ENCODE measurements at regions not wholly inside any gene's neighbourhood (a gene's known extent, or its start where the extent isn't known, plus 50 kb on each side); places are given as distances from the start of the nearest gene placed in this dataset.

DNA sequence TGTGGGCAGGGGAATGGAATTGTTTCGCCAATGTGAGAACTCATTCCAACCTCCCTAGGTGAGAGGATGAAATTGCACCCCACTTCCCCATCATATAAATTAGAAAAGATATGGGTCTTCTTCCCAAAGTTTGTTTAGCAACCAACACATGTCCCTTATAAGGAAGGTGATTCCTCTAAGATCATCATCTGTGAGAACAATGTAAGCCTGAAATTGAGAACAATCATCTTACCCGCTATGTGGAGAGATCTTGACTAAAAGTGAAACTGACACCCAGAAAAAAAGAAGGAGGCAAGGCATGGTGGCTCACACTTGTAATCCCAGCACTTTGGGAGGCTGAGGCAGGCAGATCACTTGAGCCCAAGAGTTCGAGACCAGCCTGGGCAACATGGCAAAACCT is 173.2 kb upstream of the HMGA2 start:
- Mint-ChIP-seq H3K4me1 (ENCODE audit: low read depth) (peaks cover 9% of the 10 kb centered on the region), H3K27me3 (no peaks in the 10 kb centered on the region), H3K27ac (no peak overlapping the region), H3K9me3 (ENCODE audit: low read depth) (no peaks in the 10 kb centered on the region), H3K36me3 (ENCODE audit: insufficient read depth) (no peaks in the 10 kb centered on the region), H3K4me3 (ENCODE audit: low read depth) (no peak overlapping the region)
- no peak for DNase-seq (ENCODE audit: low spot score, unreplicated experiment)
- TF ChIP-seq, protein P1, sequence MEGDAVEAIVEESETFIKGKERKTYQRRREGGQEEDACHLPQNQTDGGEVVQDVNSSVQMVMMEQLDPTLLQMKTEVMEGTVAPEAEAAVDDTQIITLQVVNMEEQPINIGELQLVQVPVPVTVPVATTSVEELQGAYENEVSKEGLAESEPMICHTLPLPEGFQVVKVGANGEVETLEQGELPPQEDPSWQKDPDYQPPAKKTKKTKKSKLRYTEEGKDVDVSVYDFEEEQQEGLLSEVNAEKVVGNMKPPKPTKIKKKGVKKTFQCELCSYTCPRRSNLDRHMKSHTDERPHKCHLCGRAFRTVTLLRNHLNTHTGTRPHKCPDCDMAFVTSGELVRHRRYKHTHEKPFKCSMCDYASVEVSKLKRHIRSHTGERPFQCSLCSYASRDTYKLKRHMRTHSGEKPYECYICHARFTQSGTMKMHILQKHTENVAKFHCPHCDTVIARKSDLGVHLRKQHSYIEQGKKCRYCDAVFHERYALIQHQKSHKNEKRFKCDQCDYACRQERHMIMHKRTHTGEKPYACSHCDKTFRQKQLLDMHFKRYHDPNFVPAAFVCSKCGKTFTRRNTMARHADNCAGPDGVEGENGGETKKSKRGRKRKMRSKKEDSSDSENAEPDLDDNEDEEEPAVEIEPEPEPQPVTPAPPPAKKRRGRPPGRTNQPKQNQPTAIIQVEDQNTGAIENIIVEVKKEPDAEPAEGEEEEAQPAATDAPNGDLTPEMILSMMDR (IDR thresholded peaks at IDR 0.05; ENCODE audit: unreplicated experiment) = no peak

DNA sequence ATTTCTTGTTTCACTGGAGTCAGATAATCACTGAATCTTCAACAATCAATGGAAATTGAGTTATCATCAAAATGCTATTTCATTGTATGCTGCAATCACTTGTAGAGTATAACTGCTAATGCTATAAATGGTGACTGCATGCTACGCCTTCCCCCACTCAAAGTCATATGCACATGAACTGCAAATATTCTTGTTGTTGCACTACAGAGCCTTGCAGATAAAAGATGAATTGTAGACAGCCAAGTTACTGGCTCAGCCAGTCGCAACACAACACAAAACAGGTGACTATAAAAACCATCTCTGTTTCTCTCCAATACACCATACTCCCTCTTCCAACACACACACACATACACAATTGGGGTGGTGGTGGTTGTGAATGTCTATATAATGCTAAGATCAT is 171.0 kb upstream of the HMGA2 start:
- no peaks in the 10 kb centered on the region for H3K27me3 Mint-ChIP-seq
- peaks cover 9% of the 10 kb centered on the region for H3K4me1 Mint-ChIP-seq (ENCODE audit: low read depth)
- H3K4me3 Mint-ChIP-seq (ENCODE audit: low read depth) = no peak overlapping the region
- H3K27ac Mint-ChIP-seq = no peak overlapping the region
- TF ChIP-seq, protein P1 (IDR thresholded peaks at IDR 0.05; ENCODE audit: unreplicated experiment) = no peak
- H3K36me3 Mint-ChIP-seq (ENCODE audit: insufficient read depth) = no peaks in the 10 kb centered on the region
- DNase-seq (ENCODE audit: low spot score, unreplicated experiment) = no peak
- H3K9me3 Mint-ChIP-seq (ENCODE audit: low read depth) = no peaks in the 10 kb centered on the region

DNA sequence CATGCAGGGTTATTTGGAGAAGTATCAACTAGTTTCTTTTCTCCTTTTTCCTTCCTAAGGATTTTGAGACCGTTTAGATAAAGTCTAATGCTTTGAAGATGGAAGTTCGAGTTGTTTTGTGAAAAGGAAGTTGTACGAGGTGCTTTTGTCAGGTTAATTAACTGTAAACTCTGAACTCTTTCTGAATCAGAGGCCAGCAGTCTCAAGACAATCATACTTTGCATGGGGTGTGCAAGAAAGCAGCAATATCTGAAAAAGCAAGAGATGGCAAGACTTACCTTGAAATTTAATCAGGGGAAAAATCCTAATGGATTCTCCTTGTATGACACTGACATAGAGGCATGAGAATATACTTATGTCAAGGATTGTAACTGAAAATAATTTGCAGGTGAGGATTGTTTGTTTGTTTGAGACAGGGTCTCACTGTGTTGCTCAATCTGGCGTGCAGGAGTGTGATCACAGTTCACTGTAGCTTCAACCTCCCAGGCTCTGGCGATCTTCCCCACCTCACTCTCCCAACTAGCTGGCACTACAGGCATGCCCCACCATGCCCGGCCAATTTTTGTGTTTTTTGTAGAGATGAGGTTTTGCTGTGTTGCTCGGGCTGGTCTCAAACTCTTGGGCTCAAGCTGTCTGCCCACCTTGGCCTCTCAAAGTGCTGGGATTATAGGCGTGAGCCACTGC is 170.2 kb upstream of the HMGA2 start:
- H3K9me3 Mint-ChIP-seq (ENCODE audit: low read depth) = no peaks in the 10 kb centered on the region
- H3K36me3 Mint-ChIP-seq (ENCODE audit: insufficient read depth) = no peaks in the 10 kb centered on the region
- H3K4me1 Mint-ChIP-seq (ENCODE audit: low read depth) = peaks cover 9% of the 10 kb centered on the region
- H3K4me3 Mint-ChIP-seq (ENCODE audit: low read depth) = no peak overlapping the region
- no peaks in the 10 kb centered on the region for H3K27me3 Mint-ChIP-seq
- no peak for DNase-seq (ENCODE audit: low spot score, unreplicated experiment)
- no peak overlapping the region for H3K27ac Mint-ChIP-seq
- TF ChIP-seq, protein P1 (IDR thresholded peaks at IDR 0.05; ENCODE audit: unreplicated experiment) = no peak

DNA sequence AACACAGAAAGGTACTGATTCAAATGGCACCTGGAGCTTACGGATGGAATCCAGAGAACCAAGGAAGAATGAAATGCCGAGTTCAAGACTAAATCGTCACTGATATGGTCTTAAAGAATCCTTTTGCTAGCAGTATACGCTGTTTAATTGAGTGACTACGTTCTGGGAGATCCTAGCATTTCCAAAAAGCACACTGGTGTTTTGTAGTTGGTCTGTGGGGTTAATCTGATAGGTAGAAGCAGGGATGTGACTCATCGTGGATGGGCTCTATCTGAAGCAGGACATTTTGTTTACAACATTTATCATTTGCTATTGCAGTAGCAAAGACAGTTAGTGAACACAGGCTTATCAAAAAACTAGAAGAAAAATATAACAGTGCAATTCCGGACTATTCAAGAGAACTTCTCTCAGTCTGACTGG is 169.2 kb upstream of the HMGA2 start:
- Mint-ChIP-seq H3K36me3 (ENCODE audit: insufficient read depth) (no peaks in the 10 kb centered on the region), H3K27me3 (peaks cover 4% of the 10 kb centered on the region), H3K27ac (no peak overlapping the region), H3K9me3 (ENCODE audit: low read depth) (no peaks in the 10 kb centered on the region), H3K4me3 (ENCODE audit: low read depth) (no peak overlapping the region), H3K4me1 (ENCODE audit: low read depth) (peaks cover 14% of the 10 kb centered on the region)
- DNase-seq (ENCODE audit: low spot score, unreplicated experiment) = no peak
- TF ChIP-seq, protein P1 (IDR thresholded peaks at IDR 0.05; ENCODE audit: unreplicated experiment) = no peak

DNA sequence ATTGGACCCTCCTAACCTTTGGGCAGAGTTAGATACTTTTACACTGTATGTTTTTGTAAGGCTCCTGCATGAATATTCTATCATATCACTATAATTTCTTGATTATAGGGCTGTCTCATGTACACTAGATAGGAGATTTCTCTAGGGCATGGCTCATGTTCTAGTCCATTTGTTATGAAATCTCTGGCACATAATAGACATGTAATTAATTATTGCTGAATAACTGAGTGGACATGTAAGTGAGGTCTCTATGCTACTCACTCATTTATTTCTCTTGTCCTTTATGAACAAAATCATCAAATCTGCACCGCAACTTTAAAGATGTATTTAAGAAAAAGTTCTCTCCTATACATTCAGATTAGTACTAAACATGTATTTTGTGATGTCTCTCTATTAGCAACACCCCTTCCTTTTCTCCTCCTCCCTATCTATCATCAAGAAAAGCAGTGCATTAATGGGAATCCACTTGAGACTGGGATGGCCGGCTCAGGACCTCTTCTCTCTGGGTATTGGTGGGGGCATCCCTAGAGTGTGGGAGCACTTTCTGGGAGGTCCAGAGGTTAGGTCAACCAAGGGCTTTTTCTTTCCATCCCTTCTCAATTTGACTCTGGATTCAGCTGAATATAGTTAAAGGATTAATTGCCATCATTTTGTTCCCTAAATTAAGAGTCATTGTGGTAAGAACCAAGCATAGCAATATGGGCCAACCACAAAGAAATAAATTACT is 168.0 kb upstream of the HMGA2 start:
- Mint-ChIP-seq H3K27ac (no peak overlapping the region), H3K4me1 (ENCODE audit: low read depth) (peaks cover 14% of the 10 kb centered on the region), H3K9me3 (ENCODE audit: low read depth) (no peaks in the 10 kb centered on the region), H3K27me3 (peaks cover 4% of the 10 kb centered on the region), H3K36me3 (ENCODE audit: insufficient read depth) (no peaks in the 10 kb centered on the region), H3K4me3 (ENCODE audit: low read depth) (no peak overlapping the region)
- DNase-seq (ENCODE audit: low spot score, unreplicated experiment) = no peak
- TF ChIP-seq, protein P1 (IDR thresholded peaks at IDR 0.05; ENCODE audit: unreplicated experiment) = no peak
